A673 (cell line): ENCODE measurements at regions not wholly inside any gene's neighbourhood (a gene's known extent, or its start where the extent isn't known, plus 50 kb on each side); places are given as distances from the start of the nearest gene placed in this dataset.

Experiments used
- BruUV-seq: library from RNA; stranded (reverse); fragments of 400-500 nt; replicated peaks from 2 replicates; lab custom pipeline; 2021; lab: Mats Ljungman, UMichigan
- CTCF ChIA-PET: fragments of 300-600 bp; sonication (Branson Sonifier 250); formaldehyde crosslinking; loops from one replicate; lab custom pipeline; 2022; ENCODE audit warnings: antibody characterized with exemption; lab: Charles Lee
- POLR2A ChIA-PET: fragments of 300-600 bp; sonication (Branson Sonifier 250); formaldehyde crosslinking; loops from one replicate; lab custom pipeline; 2022; ENCODE audit warnings: antibody characterized with exemption; ENCODE audit not compliant: low non-redundant PET; lab: Charles Lee
- DNase-seq: peaks from one replicate; pipeline ENCODE4 v3.0.0-alpha.2; 2015; ENCODE audit warnings: low spot score
- H3K27ac ChIP-seq: fragments of 200-600 bp; sonication (generic); 2 replicates; pipeline ENCODE4 v1.5.1; 2016; ENCODE audit warnings: mixed run types, low read depth, mild to moderate bottlenecking, mixed read lengths, antibody characterized with exemption, low read length; ENCODE audit not compliant: poor library complexity, severe bottlenecking
- H3K27me3 ChIP-seq: fragments of 200-600 bp; sonication (generic); replicated peaks from 2 replicates; pipeline ENCODE4 v1.6.1; 2017; ENCODE audit warnings: mixed run types, low read depth, mild to moderate bottlenecking, mixed read lengths, antibody characterized with exemption, low read length; ENCODE audit not compliant: insufficient read depth, poor library complexity
- H3K36me3 ChIP-seq: fragments of 200-600 bp; sonication (generic); 2 replicates; pipeline ENCODE4 v1.6.1; 2016; ENCODE audit warnings: mixed run types, mild to moderate bottlenecking, mixed read lengths, antibody characterized with exemption, low read length; ENCODE audit not compliant: insufficient read depth, poor library complexity, severe bottlenecking
- H3K4me1 ChIP-seq: fragments of 200-600 bp; sonication (generic); 2 replicates; pipeline ENCODE4 v1.6.1; 2017; ENCODE audit warnings: mixed run types, mild to moderate bottlenecking, mixed read lengths, antibody characterized with exemption, low read length; ENCODE audit not compliant: insufficient read depth, poor library complexity, severe bottlenecking
- H3K4me3 ChIP-seq: fragments of 200-600 bp; sonication (generic); 2 replicates; pipeline ENCODE4 v1.5.1; 2016; ENCODE audit warnings: low read depth, mixed run types, mild to moderate bottlenecking, mixed read lengths, low read length; ENCODE audit not compliant: poor library complexity, severe bottlenecking
- H3K9me3 ChIP-seq: fragments of 200-600 bp; sonication (generic); 2 replicates; pipeline ENCODE4 v1.6.1; 2016; ENCODE audit warnings: mixed run types, low read depth, mild to moderate bottlenecking, mixed read lengths, antibody characterized with exemption, low read length; ENCODE audit not compliant: poor library complexity, severe bottlenecking
- CTCF ChIP-seq: fragments of 300-800, 200-600 bp; sonication (generic); conservative IDR thresholded peaks from 2 replicates; pipeline ENCODE4 v1.5.1; 2017; ENCODE audit warnings: low read depth, mild to moderate bottlenecking, antibody characterized with exemption, low read length, moderate library complexity, mixed read lengths
- EZH2 ChIP-seq: fragments of 200-600 bp; sonication (generic); IDR thresholded peaks from 2 replicates; pipeline ENCODE4 v1.6.1; 2017; ENCODE audit warnings: borderline replicate concordance, low read depth, mild to moderate bottlenecking, mixed read lengths, antibody characterized with exemption, low read length; ENCODE audit not compliant: poor library complexity, severe bottlenecking
- intact Hi-C: fragments of 100-400 bp; cut with micrococcal nuclease; formaldehyde crosslinking; loops from one replicate; pipeline ENCODE4 v1.10.0; 2022; ENCODE audit not compliant: unreplicated experiment

DNA sequence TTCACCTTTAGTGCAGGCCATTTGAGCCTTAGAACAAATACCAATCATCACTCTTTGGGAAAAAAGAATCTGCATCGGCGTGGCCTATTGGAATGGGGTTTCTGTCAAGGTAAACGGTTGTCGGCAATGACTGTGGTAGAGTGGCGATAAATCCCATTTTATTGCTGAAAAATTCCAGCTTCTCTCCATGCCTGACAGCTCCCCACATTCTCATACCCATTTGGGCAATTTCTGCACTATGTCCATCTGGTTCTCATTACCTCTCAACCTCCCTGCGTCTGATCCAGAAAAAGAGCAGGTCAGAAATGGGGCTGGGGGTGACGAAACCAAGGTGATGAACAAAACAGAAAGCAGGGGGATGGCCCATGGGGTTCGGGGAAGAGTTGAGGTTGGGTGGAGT lies 254.0 kb downstream of the MEIS1 start:
- no TSS peak for BruUV-seq
- Histone ChIP-seq H3K36me3 (no peaks in the 10 kb centered on the region), H3K4me1 (peaks cover 18% of the 10 kb centered on the region), H3K4me3 (no peak overlapping the region), H3K27me3 (no peaks in the 10 kb centered on the region), H3K9me3 (no peaks in the 10 kb centered on the region), H3K27ac (no peak overlapping the region)
- ChIA-PET CTCF (no interaction called here), POLR2A (no interaction called here)
- no peak for TF ChIP-seq CTCF
- no peak for TF ChIP-seq EZH2
- intact Hi-C loops = no loop called here
- DNase-seq = no peak

DNA sequence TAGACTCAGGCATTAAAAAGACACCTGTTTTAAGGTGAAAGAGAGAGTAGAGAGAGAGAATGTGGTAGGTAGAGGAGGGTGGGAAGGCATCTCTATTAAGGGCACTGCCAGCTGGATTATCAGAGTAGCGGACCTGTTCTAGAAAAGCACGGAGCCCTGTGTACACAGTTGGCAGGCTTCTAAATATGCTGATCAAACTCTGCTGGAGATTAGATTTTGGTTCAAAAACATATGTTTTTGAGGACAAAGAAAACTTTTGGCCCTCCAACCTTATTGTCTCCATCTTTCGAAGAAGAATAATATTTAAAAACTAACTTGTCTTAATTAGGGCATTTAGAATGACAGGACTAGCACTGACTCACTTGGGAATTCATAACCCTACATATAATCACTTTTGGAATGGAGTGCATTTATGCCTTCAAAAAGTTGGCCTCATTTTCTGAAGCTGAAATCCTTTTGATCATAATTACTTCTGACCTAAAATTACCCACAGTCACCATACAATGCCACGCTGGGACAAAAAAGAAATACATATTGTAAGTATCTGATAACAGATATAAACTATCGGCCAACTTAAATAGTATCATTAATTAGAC lies 254.6 kb downstream of the MEIS1 start:
- CTCF ChIA-PET = no interaction called here
- POLR2A ChIA-PET = no interaction called here
- TF ChIP-seq CTCF (no peak), EZH2 (no peak)
- Histone ChIP-seq H3K27me3 (no peaks in the 10 kb centered on the region), H3K4me1 (peaks cover 18% of the 10 kb centered on the region), H3K27ac (no peak overlapping the region), H3K9me3 (no peaks in the 10 kb centered on the region), H3K36me3 (no peaks in the 10 kb centered on the region), H3K4me3 (no peak overlapping the region)
- intact Hi-C loops = no loop called here
- no peak for DNase-seq
- no TSS peak for BruUV-seq

DNA sequence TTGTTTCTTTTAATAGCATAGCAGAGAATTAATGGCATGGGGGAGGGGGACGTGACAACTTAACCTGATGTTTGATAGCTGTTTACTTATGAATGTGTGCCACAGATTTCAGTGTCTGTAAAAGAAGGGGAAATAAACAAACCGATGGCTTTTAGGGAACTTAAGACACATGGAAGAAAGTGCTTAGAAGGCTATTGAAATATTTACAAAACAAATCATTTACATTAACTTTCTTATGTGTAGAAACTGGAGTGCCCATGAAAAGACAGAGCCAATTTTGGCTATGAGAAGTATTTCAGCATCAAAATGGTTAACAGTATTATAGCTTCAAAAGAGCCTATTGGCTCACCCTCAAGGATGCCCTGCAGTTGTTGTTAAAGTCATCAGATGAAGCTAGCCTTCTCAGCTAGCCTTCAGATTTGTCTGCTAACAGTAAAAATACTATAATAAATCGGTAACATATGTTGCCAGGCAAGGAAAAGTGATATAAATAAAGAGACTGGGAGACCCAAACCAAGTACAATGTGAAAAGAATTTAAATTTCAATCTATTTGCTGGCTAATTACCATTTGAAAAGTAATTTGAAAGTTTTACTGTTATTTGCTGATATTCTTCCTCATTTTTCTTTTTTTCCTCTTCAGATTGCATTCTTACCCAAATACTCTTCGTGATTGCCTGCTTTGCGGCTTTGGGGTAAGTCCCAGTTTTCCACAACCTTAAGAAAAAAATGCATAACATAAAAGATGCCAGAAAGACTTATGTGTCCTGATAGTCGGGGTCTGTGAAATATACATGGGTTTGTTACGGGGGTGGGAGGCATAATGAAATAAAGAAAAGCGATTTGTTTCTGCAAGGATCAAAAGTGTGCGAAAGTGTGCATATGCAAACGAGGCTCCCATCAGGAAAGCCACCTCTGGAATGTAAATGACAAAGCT lies 256.4 kb downstream of the MEIS1 start:
- ChIA-PET POLR2A (no interaction called here), CTCF (no interaction called here)
- Histone ChIP-seq H3K4me1 (peaks cover 17% of the 10 kb centered on the region), H3K4me3 (no peak overlapping the region), H3K27ac (no peak overlapping the region), H3K36me3 (no peaks in the 10 kb centered on the region), H3K27me3 (no peaks in the 10 kb centered on the region), H3K9me3 (no peaks in the 10 kb centered on the region)
- BruUV-seq = no TSS peak
- intact Hi-C loops = no loop called here
- no peak for DNase-seq
- no peak for TF ChIP-seq EZH2
- no peak for TF ChIP-seq CTCF
